ENCODE measurements at regions not wholly inside any gene's neighbourhood (a gene's known extent, or its start where the extent isn't known, plus 50 kb on each side); places are given as distances from the start of the nearest gene placed in this dataset.

- peaks cover 0 to 19% (median 13%) of the 10 kb centered on the region in 8 donors for H3K9me3 ChIP-seq
- intact Hi-C loops (cut with DNase I; ENCODE audit: low total_unique reads): no loop called here
- no peak overlapping the region for H3K4me3 ChIP-seq
- no peaks in the 10 kb centered on the region for H3K27me3 ChIP-seq (replicated peaks in 1 of 7)
- no peak overlapping the region for H3K27ac ChIP-seq
- DNase-seq: no peak
- 94 to 99% (median 96%) methylated on average over 4 of the region's 4 CpGs for WGBS, 5 donors
- H3K36me3 ChIP-seq: no peaks in the 10 kb centered on the region
- no peak for TF ChIP-seq POLR2AphosphoS5 (IDR thresholded peaks at IDR 0.05)
- no peak for TF ChIP-seq POLR2A (IDR thresholded peaks at IDR 0.05)
- TF ChIP-seq, protein P1, sequence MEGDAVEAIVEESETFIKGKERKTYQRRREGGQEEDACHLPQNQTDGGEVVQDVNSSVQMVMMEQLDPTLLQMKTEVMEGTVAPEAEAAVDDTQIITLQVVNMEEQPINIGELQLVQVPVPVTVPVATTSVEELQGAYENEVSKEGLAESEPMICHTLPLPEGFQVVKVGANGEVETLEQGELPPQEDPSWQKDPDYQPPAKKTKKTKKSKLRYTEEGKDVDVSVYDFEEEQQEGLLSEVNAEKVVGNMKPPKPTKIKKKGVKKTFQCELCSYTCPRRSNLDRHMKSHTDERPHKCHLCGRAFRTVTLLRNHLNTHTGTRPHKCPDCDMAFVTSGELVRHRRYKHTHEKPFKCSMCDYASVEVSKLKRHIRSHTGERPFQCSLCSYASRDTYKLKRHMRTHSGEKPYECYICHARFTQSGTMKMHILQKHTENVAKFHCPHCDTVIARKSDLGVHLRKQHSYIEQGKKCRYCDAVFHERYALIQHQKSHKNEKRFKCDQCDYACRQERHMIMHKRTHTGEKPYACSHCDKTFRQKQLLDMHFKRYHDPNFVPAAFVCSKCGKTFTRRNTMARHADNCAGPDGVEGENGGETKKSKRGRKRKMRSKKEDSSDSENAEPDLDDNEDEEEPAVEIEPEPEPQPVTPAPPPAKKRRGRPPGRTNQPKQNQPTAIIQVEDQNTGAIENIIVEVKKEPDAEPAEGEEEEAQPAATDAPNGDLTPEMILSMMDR (IDR thresholded peaks at IDR 0.05 in 8 of 11, conservative IDR thresholded peaks at IDR 0.05 in 3 of 11): no peak
- H3K4me1 ChIP-seq: no peaks in the 10 kb centered on the region
Observed at GRCh38 chr12:23210573-23210972, 585.6 kb downstream of the ETNK1 start.

- H3K4me1 ChIP-seq: no peaks in the 10 kb centered on the region
- WGBS, 5 donors: 74 to 82% (median 81%) methylated on average over 7 of the region's 7 CpGs
- H3K27me3 ChIP-seq (replicated peaks in 1 of 7): peaks cover 0 to 6% (median 0%) of the 10 kb centered on the region in 7 donors
- intact Hi-C loops (cut with DNase I; ENCODE audit: low total_unique reads): no loop called here
- no peaks in the 10 kb centered on the region for H3K36me3 ChIP-seq
- no peak for DNase-seq
- peaks cover 0 to 30% (median 22%) of the 10 kb centered on the region in 8 donors for H3K9me3 ChIP-seq
- TF ChIP-seq POLR2AphosphoS5 (IDR thresholded peaks at IDR 0.05) (no peak), POLR2A (IDR thresholded peaks at IDR 0.05) (no peak)
- TF ChIP-seq, protein P1 (IDR thresholded peaks at IDR 0.05 in 8 of 11, conservative IDR thresholded peaks at IDR 0.05 in 3 of 11): no peak
- H3K27ac ChIP-seq: no peak overlapping the region
- H3K4me3 ChIP-seq: no peak overlapping the region
Observed at GRCh38 chr12:23211384-23212320, 586.7 kb downstream of the ETNK1 start.

- no peaks in the 10 kb centered on the region for H3K4me1 ChIP-seq
- DNase-seq: no peak
- no peak overlapping the region for H3K4me3 ChIP-seq
- H3K9me3 ChIP-seq: peaks cover 0 to 34% (median 22%) of the 10 kb centered on the region in 8 donors
- TF ChIP-seq POLR2A (IDR thresholded peaks at IDR 0.05) (no peak), POLR2AphosphoS5 (IDR thresholded peaks at IDR 0.05) (no peak)
- TF ChIP-seq, protein P1 (IDR thresholded peaks at IDR 0.05 in 8 of 11, conservative IDR thresholded peaks at IDR 0.05 in 3 of 11): no peak
- H3K27me3 ChIP-seq (replicated peaks in 1 of 7): peaks cover 0 to 6% (median 0%) of the 10 kb centered on the region in 7 donors
- no peak overlapping the region for H3K27ac ChIP-seq
- intact Hi-C loops (cut with DNase I; ENCODE audit: low total_unique reads): no loop called here
- no peaks in the 10 kb centered on the region for H3K36me3 ChIP-seq
Observed at GRCh38 chr12:23217158-23217557, 592.2 kb downstream of the ETNK1 start.

DNA sequence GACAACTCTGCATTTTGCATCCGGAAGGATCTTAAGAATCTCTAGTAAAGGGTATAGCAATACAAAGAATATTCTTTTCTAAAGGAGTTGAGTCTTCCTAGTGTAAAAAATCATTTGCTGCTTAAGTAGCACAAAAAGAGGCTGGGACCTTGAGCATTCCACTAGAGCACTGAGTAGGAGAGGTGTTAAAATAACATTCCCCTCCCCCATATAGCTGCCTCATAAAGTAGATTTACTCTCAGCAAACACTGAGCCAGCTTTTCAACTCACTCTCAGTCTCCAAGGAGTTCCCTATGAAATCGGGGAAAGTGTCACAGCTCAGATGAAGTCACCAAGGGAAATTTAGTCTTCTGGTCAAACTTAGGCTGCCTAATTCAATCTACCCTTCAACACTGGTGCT is 592.7 kb downstream of the ETNK1 start:
- no peak for TF ChIP-seq POLR2A (IDR thresholded peaks at IDR 0.05)
- H3K27me3 ChIP-seq (replicated peaks in 1 of 7): peaks cover 0 to 6% (median 0%) of the 10 kb centered on the region in 7 donors
- H3K4me1 ChIP-seq: no peaks in the 10 kb centered on the region
- no peak for DNase-seq
- peaks cover 0 to 34% (median 22%) of the 10 kb centered on the region in 8 donors for H3K9me3 ChIP-seq
- 78 to 90% (median 86%) methylated on average over 2 of the region's 2 CpGs for WGBS, 5 donors
- no peak overlapping the region for H3K4me3 ChIP-seq
- no peak overlapping the region for H3K27ac ChIP-seq
- intact Hi-C loops (cut with DNase I; ENCODE audit: low total_unique reads): no loop called here
- no peaks in the 10 kb centered on the region for H3K36me3 ChIP-seq

All from spleen (tissue), 11 donors.